Mammary epithelial cell (primary cell): ENCODE measurements at regions not wholly inside any gene's neighbourhood (a gene's known extent, or its start where the extent isn't known, plus 50 kb on each side); places are given as distances from the start of the nearest gene placed in this dataset.

Source experiments
- CTCF ChIP-seq, 2 donors: IDR thresholded peaks in 1 of 2; conservative IDR thresholded peaks in 1 of 2; 2 replicates each; pipeline ENCODE4 v1.5.1; 2011 to 2012; ENCODE audit warnings: inconsistent platforms in 2 of 2, low read length in 2 of 2, mild to moderate bottlenecking in 2 of 2, control low read depth in 1 of 2, low read depth in 1 of 2; ENCODE audit not compliant: insufficient read depth in 1 of 2; ENCODE audit errors: extremely low read depth in 1 of 2
- EZH2 ChIP-seq: IDR thresholded peaks from 2 replicates; pipeline ENCODE4 v1.6.1; 2012; ENCODE audit warnings: low read length, inconsistent platforms, borderline replicate concordance

GRCh38 chr12:74598819-74599218 lies 61.2 kb downstream of the ATXN7L3B start:
- TF ChIP-seq CTCF (conservative IDR thresholded peaks at IDR 0.05 in 1 of 2, IDR thresholded peaks at IDR 0.05 in 1 of 2; ENCODE audit: extremely low read depth in 1 of 2, insufficient read depth in 1 of 2, low read depth in 1 of 2, low read length in 2 of 2) = no peak
- no peak for TF ChIP-seq EZH2
